Right lobe of liver (tissue), 6 donors: ENCODE measurements at regions not wholly inside any gene's neighbourhood (a gene's known extent, or its start where the extent isn't known, plus 50 kb on each side); places are given as distances from the start of the nearest gene placed in this dataset.

Experiments
- ATAC-seq, 4 donors: fragments of 200-7000 bp; cut with Tn5 transposase; one replicate each; pipeline ENCODE4 v1.9.1; 2020; ENCODE audit warnings: mild to moderate bottlenecking in 4 of 4, moderate library complexity in 4 of 4
- DNase-seq, 3 donors: peaks; one replicate each; pipeline ENCODE4 v3.0.0-alpha.2; 2020
- H3K27ac ChIP-seq, 3 donors: fragments of 200-600 bp; one replicate each; pipeline ENCODE4 v1.8.0; 2022
- H3K27me3 ChIP-seq, 2 donors: fragments of 200-600 bp; one replicate each; pipeline ENCODE4 v1.8.0; 2022
- H3K36me3 ChIP-seq, 4 donors: fragments of 200-600 bp; sonication (generic) in 1 of 4; one replicate each; pipeline versions ENCODE4 v1.5.1 to v1.8.0; 2017 to 2022; ENCODE audit warnings: control low read depth in 1 of 4
- H3K4me1 ChIP-seq, 4 donors: fragments of 200-600 bp; sonication (generic) in 1 of 4; one replicate each; pipeline versions ENCODE4 v1.5.1 to v1.8.0; 2017 to 2022; ENCODE audit warnings: control low read depth in 1 of 4
- H3K4me3 ChIP-seq, 3 donors: fragments of 200-600 bp; one replicate each; pipeline ENCODE4 v1.8.0; 2022
- H3K9me3 ChIP-seq, 4 donors: fragments of 200-600 bp; sonication (generic) in 1 of 4; one replicate each; pipeline versions ENCODE4 v1.5.1 to v1.8.0; 2017 to 2022; ENCODE audit warnings: control low read depth in 1 of 4
- POLR2A ChIP-seq: fragments of 450-650 bp; IDR thresholded peaks from one replicate; pipeline ENCODE4 v1.6.1; 2017; ENCODE audit warnings: antibody characterized with exemption, mild to moderate bottlenecking
- WGBS: methylation state at CpG from one replicate; pipeline ENCODE4 v1.1.6; 2018; ENCODE audit warnings: low coverage, low lambda C conversion rate; ENCODE audit not compliant: insufficient coverage; ENCODE audit errors: missing lambda C conversion rate; 5-methylcytosine and 5-hydroxymethylcytosine counted together
- intact Hi-C, 2 donors: fragments of 100-400 bp; cut with DNase I; formaldehyde crosslinking; loops; one replicate each; pipeline versions ENCODE4 v1.11.2 to v1.14.1; 2022
- TF ChIP-seq, protein P1 (sequence below), 4 donors: fragments of 200-600 bp in 3 of 4; fragments of 450-650 bp in 1 of 4; IDR thresholded peaks; one replicate each; pipeline versions ENCODE4 v1.5.1 to v1.8.0; 2016 to 2022; ENCODE audit warnings: antibody characterized with exemption in 4 of 4, mild to moderate bottlenecking in 2 of 4
- donor health status: DM: no; HTN: yes; CAD: no.
- donor health status: DM: no; HTN: no; CAD: no.
- donor health status: DM: no; HTN: no; CAD: no.
- donor health status: DM: no; HTN: yes; CAD: no.
- donor health status: DM: no; HTN: yes; CAD: no.

- H3K9me3 ChIP-seq = no peaks in the 10 kb centered on the region
- TF ChIP-seq POLR2A = no peak
- TF ChIP-seq, protein P1, sequence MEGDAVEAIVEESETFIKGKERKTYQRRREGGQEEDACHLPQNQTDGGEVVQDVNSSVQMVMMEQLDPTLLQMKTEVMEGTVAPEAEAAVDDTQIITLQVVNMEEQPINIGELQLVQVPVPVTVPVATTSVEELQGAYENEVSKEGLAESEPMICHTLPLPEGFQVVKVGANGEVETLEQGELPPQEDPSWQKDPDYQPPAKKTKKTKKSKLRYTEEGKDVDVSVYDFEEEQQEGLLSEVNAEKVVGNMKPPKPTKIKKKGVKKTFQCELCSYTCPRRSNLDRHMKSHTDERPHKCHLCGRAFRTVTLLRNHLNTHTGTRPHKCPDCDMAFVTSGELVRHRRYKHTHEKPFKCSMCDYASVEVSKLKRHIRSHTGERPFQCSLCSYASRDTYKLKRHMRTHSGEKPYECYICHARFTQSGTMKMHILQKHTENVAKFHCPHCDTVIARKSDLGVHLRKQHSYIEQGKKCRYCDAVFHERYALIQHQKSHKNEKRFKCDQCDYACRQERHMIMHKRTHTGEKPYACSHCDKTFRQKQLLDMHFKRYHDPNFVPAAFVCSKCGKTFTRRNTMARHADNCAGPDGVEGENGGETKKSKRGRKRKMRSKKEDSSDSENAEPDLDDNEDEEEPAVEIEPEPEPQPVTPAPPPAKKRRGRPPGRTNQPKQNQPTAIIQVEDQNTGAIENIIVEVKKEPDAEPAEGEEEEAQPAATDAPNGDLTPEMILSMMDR (IDR thresholded peaks at IDR 0.05) = no peak
- no peaks in the 10 kb centered on the region for H3K4me1 ChIP-seq
- intact Hi-C loops = no loop called here
- DNase-seq = no peak
- H3K27ac ChIP-seq = no peak overlapping the region
- H3K4me3 ChIP-seq = no peak overlapping the region
- no peak for ATAC-seq
- no peaks in the 10 kb centered on the region for H3K36me3 ChIP-seq
- no peaks in the 10 kb centered on the region for H3K27me3 ChIP-seq
- 79% methylated on average over 9 of the region's 9 CpGs for WGBS
These were observed 100.1 kb upstream of the PLXNA2 start for GRCh38 chr1:208344202-208344857.

GRCh38 chr1:208347191-208347590, 103.0 kb upstream of the PLXNA2 start:
- no peak overlapping the region for H3K4me3 ChIP-seq
- 70% methylated on average over 5 of the region's 5 CpGs for WGBS
- TF ChIP-seq, protein P1 (IDR thresholded peaks at IDR 0.05) = no peak
- TF ChIP-seq POLR2A = no peak
- no peak overlapping the region for H3K27ac ChIP-seq
- intact Hi-C loops = no loop called here
- no peaks in the 10 kb centered on the region for H3K4me1 ChIP-seq
- no peak for DNase-seq
- ATAC-seq = no peak
- no peaks in the 10 kb centered on the region for H3K36me3 ChIP-seq
- no peaks in the 10 kb centered on the region for H3K9me3 ChIP-seq
- no peaks in the 10 kb centered on the region for H3K27me3 ChIP-seq

GRCh38 chr1:208349694-208350330, 105.6 kb upstream of the PLXNA2 start:
- H3K27ac ChIP-seq = no peak overlapping the region
- WGBS = 80% methylated on average over 2 of the region's 13 CpGs
- H3K36me3 ChIP-seq = no peaks in the 10 kb centered on the region
- no peaks in the 10 kb centered on the region for H3K27me3 ChIP-seq
- ATAC-seq = no peak
- DNase-seq = no peak
- intact Hi-C loops = no loop called here
- no peak overlapping the region for H3K4me3 ChIP-seq
- no peaks in the 10 kb centered on the region for H3K4me1 ChIP-seq
- H3K9me3 ChIP-seq = no peaks in the 10 kb centered on the region
- no peak for TF ChIP-seq POLR2A
- TF ChIP-seq, protein P1 (IDR thresholded peaks at IDR 0.05) = no peak

DNA sequence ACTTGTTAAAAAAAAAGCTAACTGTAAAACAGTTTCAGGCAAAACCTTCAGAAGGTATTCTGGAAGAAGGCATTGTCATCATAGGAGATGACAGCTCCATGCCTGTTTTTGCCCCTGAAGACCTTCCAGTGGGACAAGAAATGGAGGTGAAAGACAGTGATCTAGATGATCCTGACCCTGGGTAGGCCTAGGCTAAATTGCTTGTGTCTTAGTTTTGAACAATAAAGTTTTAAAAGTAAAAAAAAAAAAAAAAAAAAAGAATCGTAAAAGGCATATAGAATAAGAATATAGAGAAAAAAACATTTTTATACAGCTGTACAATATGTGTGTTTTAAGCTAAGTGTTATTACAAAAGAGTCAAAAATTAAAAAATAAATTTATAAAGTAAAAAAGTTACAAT, 106.6 kb upstream of the PLXNA2 start:
- Histone ChIP-seq H3K4me1 (no peaks in the 10 kb centered on the region), H3K27ac (no peak overlapping the region), H3K4me3 (no peak overlapping the region), H3K27me3 (no peaks in the 10 kb centered on the region), H3K9me3 (no peaks in the 10 kb centered on the region), H3K36me3 (no peaks in the 10 kb centered on the region)
- WGBS = 75% methylated on average over 1 of the region's 1 CpG
- TF ChIP-seq, protein P1 (IDR thresholded peaks at IDR 0.05) = no peak
- no peak for TF ChIP-seq POLR2A
- no peak for DNase-seq
- intact Hi-C loops = no loop called here
- no peak for ATAC-seq
